ENCODE measurements at regions not wholly inside any gene's neighbourhood (a gene's known extent, or its start where the extent isn't known, plus 50 kb on each side); places are given as distances from the start of the nearest gene placed in this dataset.

- TF ChIP-seq POLR2A (IDR thresholded peaks at IDR 0.05): no peak
- TF ChIP-seq CTCF (IDR thresholded peaks at IDR 0.05): no peak
These were observed 78.8 kb downstream of the DHCR7 start for GRCh38 chr11:71369411-71369810.

All from uterus (tissue), 2 donors.